ENCODE measurements at regions not wholly inside any gene's neighbourhood (a gene's known extent, or its start where the extent isn't known, plus 50 kb on each side); places are given as distances from the start of the nearest gene placed in this dataset.
A peak's percentile ranks its signal among the peaks of the same experiment; 100 is the strongest.
"Not testable (repeated sequence)": the region's sequence is repeated elsewhere in the genome, so short reads cannot be mapped to it uniquely, and the experiment has no call there.

GRCh38 chr2:17188721-17189120, 329.5 kb downstream of the RAD51AP2 start:
- DNase-seq, result no peak

- no peak for DNase-seq
Measured at GRCh38 chr2:17184512-17184911, 333.7 kb downstream of the RAD51AP2 start.

GRCh38 chr2:17182399-17182798, 335.8 kb downstream of the RAD51AP2 start:
- DNase-seq, result no peak

- no peak for DNase-seq
Measured at GRCh38 chr2:17181051-17181752, 337.0 kb downstream of the RAD51AP2 start.

- DNase-seq, result no peak
Measured at GRCh38 chr2:17179145-17179808, 339.0 kb downstream of the RAD51AP2 start.

GRCh38 chr2:17177088-17177487, 341.2 kb downstream of the RAD51AP2 start:
- no peak for DNase-seq

GRCh38 chr2:17171446-17172049, 346.7 kb downstream of the RAD51AP2 start:
- DNase-seq, result peak; percentile 64 to 71

- no peak for DNase-seq
Measured at GRCh38 chr2:17166506-17166905, 351.7 kb downstream of the RAD51AP2 start.

GRCh38 chr2:17164550-17164949, 353.7 kb downstream of the RAD51AP2 start:
- DNase-seq, result no peak

- DNase-seq, result no peak
Measured at GRCh38 chr2:17163638-17164037, 354.6 kb downstream of the RAD51AP2 start.

- DNase-seq, result no peak
Measured at GRCh38 chr2:17162713-17163112, 355.5 kb downstream of the RAD51AP2 start.

- DNase-seq, result no peak
Measured at GRCh38 chr2:17160594-17160993, 357.6 kb downstream of the RAD51AP2 start.

GRCh38 chr2:17156086-17156485, 362.2 kb downstream of the RAD51AP2 start:
- no peak for DNase-seq

- no peak for DNase-seq
Measured at GRCh38 chr2:17149945-17150344, 368.3 kb downstream of the RAD51AP2 start.

GRCh38 chr2:17148407-17149145, 369.7 kb downstream of the RAD51AP2 start:
- peak; percentile 26 to 30 for DNase-seq

GRCh38 chr2:17146358-17146757, 371.9 kb downstream of the RAD51AP2 start:
- DNase-seq, result no peak

GRCh38 chr2:17136877-17137276, 381.4 kb downstream of the RAD51AP2 start:
- no peak for DNase-seq

GRCh38 chr2:17136231-17136630, 382.0 kb downstream of the RAD51AP2 start:
- no peak for DNase-seq

- DNase-seq, result no peak
Measured at GRCh38 chr2:17135619-17136018, 382.6 kb downstream of the RAD51AP2 start.

- DNase-seq, result no peak
Measured at GRCh38 chr2:17133052-17133671, 385.1 kb downstream of the RAD51AP2 start.

GRCh38 chr2:17130627-17131026, 387.6 kb downstream of the RAD51AP2 start:
- DNase-seq, result not testable (repeated sequence)

- DNase-seq, result no peak
Measured at GRCh38 chr2:17125989-17126620, 392.1 kb downstream of the RAD51AP2 start.
